ENCODE measurements at regions not wholly inside any gene's neighbourhood (a gene's known extent, or its start where the extent isn't known, plus 50 kb on each side); places are given as distances from the start of the nearest gene placed in this dataset.

GRCh38 chr14:99099051-99099787 lies 172.8 kb downstream of the BCL11B start:
- TF ChIP-seq CTCF (conservative IDR thresholded peaks at IDR 0.05), result no peak
- no peak overlapping the region for H3K27ac ChIP-seq

- H3K27ac ChIP-seq, result no peak overlapping the region
- TF ChIP-seq CTCF (conservative IDR thresholded peaks at IDR 0.05), result no peak
Observed at GRCh38 chr14:99100497-99101270, 171.3 kb downstream of the BCL11B start.

- H3K27ac ChIP-seq, result no peak overlapping the region
- TF ChIP-seq CTCF (conservative IDR thresholded peaks at IDR 0.05), result no peak
Observed at GRCh38 chr14:99101855-99102461, 170.0 kb downstream of the BCL11B start.

- H3K27ac ChIP-seq, result no peak overlapping the region
- TF ChIP-seq CTCF (conservative IDR thresholded peaks at IDR 0.05), result no peak
Observed at GRCh38 chr14:99116741-99117295, 155.2 kb downstream of the BCL11B start.

- TF ChIP-seq CTCF (conservative IDR thresholded peaks at IDR 0.05), result no peak
- no peak overlapping the region for H3K27ac ChIP-seq
Observed at GRCh38 chr14:99117671-99118045, 154.3 kb downstream of the BCL11B start.

GRCh38 chr14:99118046-99118721 lies 153.8 kb downstream of the BCL11B start:
- H3K27ac ChIP-seq, result no peak overlapping the region
- TF ChIP-seq CTCF (conservative IDR thresholded peaks at IDR 0.05), result no peak
